Cardiac fibroblast (primary cell): ENCODE measurements at regions not wholly inside any gene's neighbourhood (a gene's known extent, or its start where the extent isn't known, plus 50 kb on each side); places are given as distances from the start of the nearest gene placed in this dataset.
"Not testable (repeated sequence)": the region's sequence is repeated elsewhere in the genome, so short reads cannot be mapped to it uniquely, and the experiment has no call there.

Source experiments
- DNase-seq, 2 donors: peaks; one replicate each; pipeline versions ENCODE4 v3.0.0 to v3.0.0-alpha.2; 2010; ENCODE audit warnings: low read depth in 2 of 2
- H3K4me3 ChIP-seq, 2 donors: replicated peaks in 1 of 2; 1 replicate in 1 of 2; 2 replicates in 1 of 2; pipeline ENCODE4 v1.5.1; 2011; ENCODE audit warnings: low read depth in 2 of 2, low read length in 2 of 2, mild to moderate bottlenecking in 2 of 2, moderate library complexity in 1 of 2
- CTCF ChIP-seq: IDR thresholded peaks from one replicate; pipeline ENCODE4 v1.5.1; 2011; ENCODE audit warnings: low read depth, mild to moderate bottlenecking, low read length, inconsistent platforms

- DNase-seq: no peak
- H3K4me3 ChIP-seq: no peak overlapping the region
- TF ChIP-seq CTCF: no peak
These were observed 841.7 kb upstream of the ACVR2A start for GRCh38 chr2:147003081-147003480.

- TF ChIP-seq CTCF: no peak
- DNase-seq: no peak
- H3K4me3 ChIP-seq: no peak overlapping the region
These were observed 842.6 kb upstream of the ACVR2A start for GRCh38 chr2:147002256-147002655.

- no peak for TF ChIP-seq CTCF
- H3K4me3 ChIP-seq: no peak overlapping the region
- DNase-seq: no peak
These were observed 843.8 kb upstream of the ACVR2A start for GRCh38 chr2:147001061-147001460.

- peak in 1 of 2 donors; percentile 33 for DNase-seq
These were observed 844.7 kb upstream of the ACVR2A start for GRCh38 chr2:147000151-147000550.

GRCh38 chr2:146997945-146998344 is 846.9 kb upstream of the ACVR2A start:
- no peak for TF ChIP-seq CTCF
- H3K4me3 ChIP-seq: no peak overlapping the region
- no peak for DNase-seq

More at GRCh38 chr2:147000151-147000550, 844.7 kb upstream of the ACVR2A start:
- H3K4me3 ChIP-seq: not testable (repeated sequence)

GRCh38 chr2:146997488-146997887 is 847.3 kb upstream of the ACVR2A start:
- no peak for DNase-seq
- no peak overlapping the region for H3K4me3 ChIP-seq
- TF ChIP-seq CTCF: no peak

GRCh38 chr2:146994246-146994645 is 850.6 kb upstream of the ACVR2A start:
- no peak for TF ChIP-seq CTCF
- H3K4me3 ChIP-seq: no peak overlapping the region
- no peak for DNase-seq
